Neural progenitor cell (in vitro differentiated cells): ENCODE measurements at regions not wholly inside any gene's neighbourhood (a gene's known extent, or its start where the extent isn't known, plus 50 kb on each side); places are given as distances from the start of the nearest gene placed in this dataset.

Experiments
- DNase-seq: peaks from one replicate; pipeline ENCODE4 v3.0.0-alpha.2; 2016; ENCODE audit warnings: low spot score
- H2AFZ ChIP-seq: fragments of 200-600 bp; sonication (generic); replicated peaks from 2 replicates; pipeline ENCODE4 v1.6.1; 2016; ENCODE audit warnings: antibody characterized with exemption
- H3F3A ChIP-seq: fragments of 200-600 bp; sonication (generic); 2 replicates; pipeline ENCODE4 v1.6.1; 2016; ENCODE audit warnings: antibody characterized with exemption, low read depth
- H3K27ac ChIP-seq: fragments of 200-600 bp; sonication (generic); 2 replicates; pipeline ENCODE4 v1.5.1; 2016; ENCODE audit warnings: mild to moderate bottlenecking
- H3K27me3 ChIP-seq: fragments of 200-600 bp; sonication (generic); 2 replicates; pipeline ENCODE4 v1.6.1; 2016; ENCODE audit warnings: mild to moderate bottlenecking, moderate library complexity
- H3K36me3 ChIP-seq: fragments of 200-600 bp; sonication (generic); 2 replicates; pipeline ENCODE4 v1.5.1; 2016
- H3K4me1 ChIP-seq: fragments of 200-600 bp; sonication (generic); 2 replicates; pipeline ENCODE4 v1.6.1; 2016; ENCODE audit warnings: mixed run types
- H3K4me2 ChIP-seq: fragments of 200-600 bp; sonication (generic); 2 replicates; pipeline ENCODE4 v1.6.1; 2016
- H3K4me3 ChIP-seq: fragments of 200-600 bp; sonication (generic); 2 replicates; pipeline ENCODE4 v1.5.1; 2016
- H3K79me2 ChIP-seq: fragments of 200-600 bp; sonication (generic); 2 replicates; pipeline ENCODE4 v1.6.1; 2016; ENCODE audit warnings: low read depth
- H3K9ac ChIP-seq: fragments of 200-600 bp; sonication (generic); 2 replicates; pipeline ENCODE4 v1.6.1; 2016
- H3K9me3 ChIP-seq: fragments of 200-600 bp; sonication (generic); 2 replicates; pipeline ENCODE4 v1.5.1; 2016; ENCODE audit warnings: low read depth
- H4K20me1 ChIP-seq: fragments of 200-600 bp; sonication (generic); 2 replicates; pipeline ENCODE4 v1.6.1; 2016; ENCODE audit warnings: low read depth
- H3K27ac Mint-ChIP-seq: 3 replicates; pipeline ENCODE4 v1.8.0; 2021; ENCODE audit warnings: mixed read lengths
- H3K27me3 Mint-ChIP-seq: 2 replicates; pipeline ENCODE4 v1.8.0; 2022; ENCODE audit warnings: low read depth, mild to moderate bottlenecking, inconsistent platforms, moderate library complexity, mixed read lengths; ENCODE audit not compliant: insufficient read depth
- H3K36me3 Mint-ChIP-seq: 3 replicates; pipeline ENCODE4 v1.8.0; 2021; ENCODE audit warnings: mixed read lengths
- H3K4me1 Mint-ChIP-seq: 3 replicates; pipeline ENCODE4 v1.8.0; 2021; ENCODE audit warnings: mixed read lengths
- H3K4me3 Mint-ChIP-seq: 3 replicates; pipeline ENCODE4 v1.8.0; 2021; ENCODE audit warnings: mild to moderate bottlenecking, moderate library complexity, mixed read lengths
- H3K9me3 Mint-ChIP-seq: 3 replicates; pipeline ENCODE4 v1.8.0; 2020; ENCODE audit warnings: mixed read lengths
- EZH2 ChIP-seq: fragments of 200-600 bp; sonication (generic); IDR thresholded peaks from 2 replicates; pipeline ENCODE4 v1.6.1; 2017; ENCODE audit warnings: antibody characterized with exemption, mild to moderate bottlenecking, moderate library complexity
- EZH2phosphoT487 ChIP-seq: fragments of 200-600 bp; sonication (generic); IDR thresholded peaks from 2 replicates; pipeline ENCODE4 v1.6.1; 2017; ENCODE audit warnings: antibody characterized with exemption
- TF ChIP-seq, protein P1 (sequence below): fragments of 200-600 bp; sonication (generic); IDR thresholded peaks from 2 replicates; pipeline ENCODE4 v1.5.1; 2017; ENCODE audit warnings: antibody characterized with exemption, mild to moderate bottlenecking

DNA sequence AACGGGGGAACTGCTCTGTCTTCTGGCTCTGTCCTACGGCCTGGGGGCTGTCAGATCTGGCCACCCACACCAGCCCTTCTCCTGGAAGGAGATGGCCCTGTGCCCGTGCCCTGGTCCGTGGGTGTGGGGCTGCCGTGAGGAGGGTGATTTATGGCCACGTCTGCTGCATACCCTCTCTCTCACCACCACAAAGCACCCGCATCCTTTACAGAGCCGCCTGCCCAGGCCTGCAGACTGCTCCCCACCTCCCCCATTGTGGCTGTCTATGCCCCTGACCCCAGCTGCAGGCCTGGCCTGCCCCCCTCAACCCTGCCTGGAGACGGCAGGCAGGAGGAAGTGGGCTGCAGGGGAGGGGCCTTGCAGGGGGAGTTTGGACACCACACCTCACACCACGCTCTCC, 72.7 kb upstream of the GATA5 start:
- no peak for DNase-seq
- H3K4me1 ChIP-seq, result peaks cover 21% of the 10 kb centered on the region
- H3K36me3 ChIP-seq, result no peaks in the 10 kb centered on the region
- no peak for TF ChIP-seq EZH2phosphoT487
- TF ChIP-seq EZH2, result no peak
- TF ChIP-seq, protein P1, sequence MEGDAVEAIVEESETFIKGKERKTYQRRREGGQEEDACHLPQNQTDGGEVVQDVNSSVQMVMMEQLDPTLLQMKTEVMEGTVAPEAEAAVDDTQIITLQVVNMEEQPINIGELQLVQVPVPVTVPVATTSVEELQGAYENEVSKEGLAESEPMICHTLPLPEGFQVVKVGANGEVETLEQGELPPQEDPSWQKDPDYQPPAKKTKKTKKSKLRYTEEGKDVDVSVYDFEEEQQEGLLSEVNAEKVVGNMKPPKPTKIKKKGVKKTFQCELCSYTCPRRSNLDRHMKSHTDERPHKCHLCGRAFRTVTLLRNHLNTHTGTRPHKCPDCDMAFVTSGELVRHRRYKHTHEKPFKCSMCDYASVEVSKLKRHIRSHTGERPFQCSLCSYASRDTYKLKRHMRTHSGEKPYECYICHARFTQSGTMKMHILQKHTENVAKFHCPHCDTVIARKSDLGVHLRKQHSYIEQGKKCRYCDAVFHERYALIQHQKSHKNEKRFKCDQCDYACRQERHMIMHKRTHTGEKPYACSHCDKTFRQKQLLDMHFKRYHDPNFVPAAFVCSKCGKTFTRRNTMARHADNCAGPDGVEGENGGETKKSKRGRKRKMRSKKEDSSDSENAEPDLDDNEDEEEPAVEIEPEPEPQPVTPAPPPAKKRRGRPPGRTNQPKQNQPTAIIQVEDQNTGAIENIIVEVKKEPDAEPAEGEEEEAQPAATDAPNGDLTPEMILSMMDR, result no peak
- H3K79me2 ChIP-seq, result no peaks in the 10 kb centered on the region
- H3K27me3 Mint-ChIP-seq, result peaks cover 27% of the 10 kb centered on the region
- H3K27me3 ChIP-seq, result peaks cover 55% of the 10 kb centered on the region
- H3F3A ChIP-seq, result peaks cover 3% of the 10 kb centered on the region
- no peaks in the 10 kb centered on the region for H3K36me3 Mint-ChIP-seq
- H3K9me3 ChIP-seq, result no peaks in the 10 kb centered on the region
- no peak overlapping the region for H3K27ac ChIP-seq
- H3K9me3 Mint-ChIP-seq, result peaks cover 3% of the 10 kb centered on the region
- H3K4me3 Mint-ChIP-seq, result no peak overlapping the region
- peaks cover 16% of the 10 kb centered on the region for H3K4me1 Mint-ChIP-seq
- no peak overlapping the region for H3K4me3 ChIP-seq
- peaks cover 4% of the 10 kb centered on the region for H4K20me1 ChIP-seq
- no peak overlapping the region for H3K4me2 ChIP-seq
- H3K9ac ChIP-seq, result no peak overlapping the region
- no peak overlapping the region for H2AFZ ChIP-seq
- no peak overlapping the region for H3K27ac Mint-ChIP-seq

DNA sequence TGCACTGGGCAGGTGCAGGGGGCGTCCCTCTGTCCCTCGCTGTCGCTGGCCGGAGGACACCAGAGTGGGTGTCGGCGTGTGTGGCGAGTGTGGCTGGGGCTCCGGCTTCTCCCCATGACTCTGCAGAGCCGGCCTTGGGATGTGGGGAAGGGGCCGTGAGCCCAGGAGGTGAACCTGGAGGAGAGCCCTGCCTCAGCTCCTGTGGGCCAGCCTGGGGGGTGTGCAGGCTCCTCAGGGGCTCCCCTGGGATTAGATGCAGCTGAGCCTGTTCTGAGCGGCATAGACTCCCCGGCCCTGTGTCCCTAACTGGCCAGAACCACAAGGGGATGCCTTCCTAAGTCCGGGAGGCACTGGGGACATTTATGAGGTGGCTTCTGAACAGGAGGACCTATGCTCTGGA, 73.2 kb upstream of the GATA5 start:
- no peak for DNase-seq
- Mint-ChIP-seq H3K4me3 (peak overlapping the region; percentile 33), H3K27me3 (peaks cover 32% of the 10 kb centered on the region), H3K36me3 (no peaks in the 10 kb centered on the region), H3K4me1 (peaks cover 17% of the 10 kb centered on the region), H3K27ac (no peak overlapping the region), H3K9me3 (peaks cover 3% of the 10 kb centered on the region)
- H3K4me3 ChIP-seq, result no peak overlapping the region
- H3K36me3 ChIP-seq, result no peaks in the 10 kb centered on the region
- TF ChIP-seq EZH2phosphoT487 (no peak), EZH2 (no peak)
- TF ChIP-seq, protein P1, result no peak
- H4K20me1 ChIP-seq, result peaks cover 4% of the 10 kb centered on the region
- peaks cover 3% of the 10 kb centered on the region for H3F3A ChIP-seq
- H3K9ac ChIP-seq, result no peak overlapping the region
- peaks cover 21% of the 10 kb centered on the region for H3K4me1 ChIP-seq
- H2AFZ ChIP-seq, result no peak overlapping the region
- no peaks in the 10 kb centered on the region for H3K9me3 ChIP-seq
- H3K79me2 ChIP-seq, result no peaks in the 10 kb centered on the region
- no peak overlapping the region for H3K4me2 ChIP-seq
- no peak overlapping the region for H3K27ac ChIP-seq
- H3K27me3 ChIP-seq, result peaks cover 60% of the 10 kb centered on the region

DNA sequence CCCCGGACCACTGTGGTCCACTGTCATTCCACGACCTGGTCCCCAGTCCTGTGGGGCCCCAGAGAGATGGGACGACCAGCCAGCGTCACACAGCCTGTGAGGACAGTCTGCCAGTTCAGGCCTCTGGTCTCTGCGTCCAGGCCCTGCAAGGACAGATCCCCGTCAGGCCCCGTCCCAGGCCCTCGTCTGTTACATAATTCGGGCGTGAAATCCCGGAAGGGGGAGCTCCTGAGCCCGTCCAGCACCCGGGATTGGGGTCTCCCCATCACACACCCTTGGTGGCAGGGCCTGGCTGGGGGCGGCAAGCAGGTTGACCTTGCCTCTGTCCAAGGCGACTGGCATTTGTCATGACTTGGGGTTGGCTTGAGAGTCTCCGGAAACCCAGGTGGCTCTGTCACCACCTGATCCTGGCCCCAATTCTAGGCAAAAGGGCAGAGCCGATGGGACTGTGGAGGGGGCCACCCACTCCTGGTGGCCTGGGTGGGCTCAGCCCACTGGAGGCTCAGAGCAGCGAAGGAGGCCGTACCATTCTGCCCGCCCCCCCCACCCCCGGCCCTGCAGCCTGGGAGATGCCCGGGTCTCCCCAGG, 73.8 kb upstream of the GATA5 start:
- no peaks in the 10 kb centered on the region for H3K79me2 ChIP-seq
- peaks cover under 1% of the 10 kb centered on the region for H3K9me3 Mint-ChIP-seq
- H3K4me2 ChIP-seq, result no peak overlapping the region
- DNase-seq, result peak; percentile 32
- H3K4me3 Mint-ChIP-seq, result peak overlapping the region; percentile 15
- no peak overlapping the region for H3K27ac Mint-ChIP-seq
- H3K27ac ChIP-seq, result no peak overlapping the region
- H3K27me3 Mint-ChIP-seq, result peaks cover 29% of the 10 kb centered on the region
- peaks cover 18% of the 10 kb centered on the region for H3K4me1 Mint-ChIP-seq
- peaks cover 21% of the 10 kb centered on the region for H3K4me1 ChIP-seq
- peaks cover 4% of the 10 kb centered on the region for H4K20me1 ChIP-seq
- no peak overlapping the region for H3K9ac ChIP-seq
- TF ChIP-seq EZH2, result no peak
- no peak for TF ChIP-seq EZH2phosphoT487
- TF ChIP-seq, protein P1, result peak; percentile 29
- no peaks in the 10 kb centered on the region for H3K36me3 Mint-ChIP-seq
- no peak overlapping the region for H2AFZ ChIP-seq
- peaks cover 3% of the 10 kb centered on the region for H3F3A ChIP-seq
- no peaks in the 10 kb centered on the region for H3K9me3 ChIP-seq
- H3K27me3 ChIP-seq, result peaks cover 64% of the 10 kb centered on the region
- H3K4me3 ChIP-seq, result no peak overlapping the region
- H3K36me3 ChIP-seq, result no peaks in the 10 kb centered on the region
